HG03280 (cell line): ENCODE measurements at regions not wholly inside any gene's neighbourhood (a gene's known extent, or its start where the extent isn't known, plus 50 kb on each side); places are given as distances from the start of the nearest gene placed in this dataset.

ENCODE experiments used
- ATAC-seq: cut with Tn5 transposase; IDR thresholded peaks from one replicate; pipeline ENCODE4 v1.9.1; 2021; ENCODE audit warnings: mild to moderate bottlenecking, moderate library complexity; ENCODE audit not compliant: unreplicated experiment

- no peak for ATAC-seq
These were observed 95.4 kb upstream of the HABP2 start for GRCh38 chr10:113457408-113457807.

DNA sequence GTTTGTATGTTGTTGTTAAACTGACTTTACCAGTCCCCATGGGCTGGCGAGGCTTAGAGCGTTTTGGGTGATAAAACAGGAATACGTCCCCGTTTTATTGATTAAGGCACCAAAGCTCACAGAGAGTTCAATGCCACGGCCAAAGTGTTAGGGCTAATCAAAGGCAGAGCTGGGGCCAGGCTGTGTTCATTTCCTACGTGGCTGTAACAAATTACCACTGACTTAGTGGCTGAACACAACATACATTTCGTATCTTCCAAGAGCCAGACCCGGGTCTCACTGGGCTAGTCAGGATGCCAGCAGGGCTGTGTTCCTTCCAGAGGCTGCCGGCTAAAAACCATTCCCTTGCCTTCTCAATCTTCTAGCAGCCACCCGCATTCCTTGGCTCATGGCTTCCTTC, 94.4 kb upstream of the HABP2 start:
- no peak for ATAC-seq

DNA sequence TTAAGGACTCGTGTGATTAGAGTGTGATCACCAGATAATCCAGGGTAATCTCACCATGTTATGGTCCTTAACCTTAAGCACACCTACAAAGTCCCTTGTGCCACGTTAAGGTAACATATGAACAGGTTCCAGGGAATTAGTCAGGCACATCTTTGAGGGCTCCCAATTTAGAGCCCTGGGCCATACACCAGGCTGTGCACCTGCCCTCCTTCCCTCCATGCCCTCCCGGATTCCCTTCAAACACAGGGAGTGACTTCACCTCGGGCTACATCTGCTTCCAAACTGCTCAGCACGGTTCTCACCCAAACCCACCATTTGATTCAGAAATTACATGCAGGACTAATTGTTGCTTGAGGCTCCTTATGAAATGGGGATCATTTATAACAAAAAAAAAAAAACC, 93.9 kb upstream of the HABP2 start:
- ATAC-seq, result no peak

GRCh38 chr10:113459626-113460280, 93.1 kb upstream of the HABP2 start:
- no peak for ATAC-seq

DNA sequence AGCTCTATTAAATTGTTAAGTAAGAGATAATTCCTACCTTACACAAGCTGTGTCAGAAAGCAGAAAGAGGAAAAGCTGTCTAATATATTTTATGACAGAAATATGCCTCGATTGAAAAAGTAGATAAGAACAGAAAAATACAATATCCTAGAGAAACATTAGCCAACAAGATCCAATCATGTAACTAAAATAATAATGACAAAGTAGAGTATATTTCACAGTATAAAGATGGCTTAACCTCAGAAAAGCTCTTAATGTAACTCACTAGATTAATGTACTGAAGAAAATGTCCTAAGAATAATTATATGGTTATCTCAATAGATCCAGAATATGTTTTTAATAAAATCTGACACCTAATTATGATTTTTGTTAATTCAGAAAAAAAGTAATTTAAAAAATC, 89.8 kb upstream of the HABP2 start:
- no peak for ATAC-seq

GRCh38 chr10:113463777-113464176, 89.1 kb upstream of the HABP2 start:
- ATAC-seq, result no peak

- no peak for ATAC-seq
These were observed 83.1 kb upstream of the HABP2 start for GRCh38 chr10:113469796-113470195.

DNA sequence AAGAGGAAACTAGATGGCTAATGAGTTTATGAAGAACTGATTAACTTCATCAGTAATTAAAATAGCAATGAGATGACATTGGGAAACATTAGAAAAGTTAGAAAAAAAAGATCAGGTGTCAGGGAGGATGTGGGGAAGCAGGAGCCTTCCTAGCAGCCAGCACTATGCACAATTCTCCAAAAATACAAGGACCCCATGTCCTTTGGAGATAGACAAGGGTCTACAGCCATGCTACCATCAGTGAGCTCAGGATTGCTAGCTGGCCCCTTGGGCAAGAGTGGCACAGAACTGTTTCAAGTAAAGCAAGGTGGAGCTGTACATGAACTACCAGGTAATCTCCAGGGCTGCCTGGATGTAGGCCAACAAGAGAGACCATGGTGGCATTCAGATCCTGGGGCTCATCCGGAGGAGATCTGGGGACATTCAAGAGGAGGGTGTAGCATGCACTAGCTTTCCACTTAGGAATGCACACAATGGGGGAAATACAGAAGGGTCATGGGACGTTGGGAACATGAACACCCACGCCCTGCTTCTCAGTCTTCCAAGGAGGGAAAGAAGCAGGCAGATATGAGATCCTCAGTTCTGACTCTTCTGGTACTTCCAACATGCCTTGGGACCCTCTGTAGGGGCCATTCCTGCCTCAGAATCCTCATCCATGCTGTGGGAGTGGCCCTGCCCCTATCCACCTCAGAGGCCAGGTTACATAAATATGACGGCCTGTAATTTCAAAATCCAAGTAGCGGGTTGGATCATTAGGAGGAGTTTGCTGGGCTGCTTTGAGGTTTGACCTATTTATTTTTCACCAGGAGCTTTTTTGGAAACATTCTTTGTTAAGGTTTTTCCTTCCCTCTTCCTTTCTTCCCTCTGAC, 82.2 kb upstream of the HABP2 start:
- ATAC-seq, result no peak

DNA sequence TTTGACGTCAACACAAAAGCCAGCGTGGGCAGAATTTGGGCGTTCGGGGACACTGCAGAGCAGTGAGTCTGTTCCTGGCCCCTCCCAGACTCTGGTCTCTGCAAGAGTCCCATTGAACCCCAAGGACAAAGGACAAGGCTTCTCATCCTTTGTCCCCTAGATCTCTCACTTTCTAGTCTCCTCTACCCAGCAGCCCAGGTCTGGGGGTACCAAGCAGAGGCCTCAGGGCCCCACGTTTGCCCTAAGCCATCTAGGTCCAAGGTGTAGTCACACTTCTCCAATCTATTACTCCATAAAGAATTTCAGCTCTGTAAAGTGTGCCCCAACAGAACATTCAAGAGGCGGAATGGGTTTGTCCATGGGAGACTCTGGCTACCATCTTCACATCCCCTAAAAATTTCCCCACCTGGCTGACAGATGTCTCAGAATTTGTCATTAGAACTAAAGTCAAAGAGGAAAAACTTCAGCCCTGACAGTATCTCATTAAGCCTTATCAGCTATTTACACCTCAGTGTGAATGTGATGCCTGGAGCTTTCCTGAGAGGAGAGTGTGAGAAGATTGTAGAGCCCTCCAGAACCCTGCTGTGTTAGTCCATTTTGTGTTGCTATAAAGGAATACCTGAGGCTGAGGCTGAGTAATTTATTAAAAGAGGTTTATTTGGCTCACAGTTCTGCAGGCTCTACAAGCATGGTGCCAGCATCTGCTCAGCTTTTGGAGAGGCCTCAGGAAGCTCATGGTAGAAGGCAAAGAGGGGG, 81.4 kb upstream of the HABP2 start:
- ATAC-seq, result no peak

DNA sequence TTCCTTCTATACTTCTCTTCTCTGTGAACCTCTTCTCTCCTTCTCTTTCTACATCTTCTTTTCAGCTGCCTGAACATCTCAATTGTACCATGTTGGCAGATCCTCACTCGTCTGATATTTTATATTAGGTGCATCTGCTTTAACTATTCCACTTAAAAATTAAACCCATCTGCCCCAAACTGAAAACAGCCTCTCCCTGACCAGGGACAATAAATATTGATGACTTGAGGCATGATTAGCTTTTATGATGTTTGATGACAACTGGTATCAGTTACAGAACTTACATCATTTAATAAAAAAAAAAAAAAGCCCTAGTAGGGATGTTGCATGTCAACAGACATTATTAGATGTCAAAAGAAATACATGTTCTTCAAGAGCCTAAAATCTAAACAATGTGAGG, 79.8 kb upstream of the HABP2 start:
- no peak for ATAC-seq

DNA sequence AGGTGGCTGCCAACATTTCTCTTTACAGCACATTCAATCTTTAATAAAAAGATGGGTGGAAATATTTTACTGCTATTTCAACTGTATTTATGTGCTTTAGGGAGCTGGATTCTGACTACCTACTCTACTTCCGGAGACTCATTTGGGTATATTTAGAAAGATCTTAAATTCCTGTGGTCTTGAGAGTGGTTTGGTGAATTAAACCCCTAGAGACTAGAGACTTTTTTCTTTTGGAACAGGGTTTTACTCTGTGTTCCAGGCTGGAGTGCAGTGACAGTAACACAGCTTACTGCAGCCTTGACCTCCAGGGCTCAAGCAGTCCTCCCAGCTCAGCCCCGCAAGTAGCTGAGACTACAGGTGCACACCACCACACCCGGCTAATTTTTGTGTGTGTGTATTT, 79.0 kb upstream of the HABP2 start:
- ATAC-seq, result no peak

- no peak for ATAC-seq
These were observed 78.1 kb upstream of the HABP2 start for GRCh38 chr10:113474752-113475151.

DNA sequence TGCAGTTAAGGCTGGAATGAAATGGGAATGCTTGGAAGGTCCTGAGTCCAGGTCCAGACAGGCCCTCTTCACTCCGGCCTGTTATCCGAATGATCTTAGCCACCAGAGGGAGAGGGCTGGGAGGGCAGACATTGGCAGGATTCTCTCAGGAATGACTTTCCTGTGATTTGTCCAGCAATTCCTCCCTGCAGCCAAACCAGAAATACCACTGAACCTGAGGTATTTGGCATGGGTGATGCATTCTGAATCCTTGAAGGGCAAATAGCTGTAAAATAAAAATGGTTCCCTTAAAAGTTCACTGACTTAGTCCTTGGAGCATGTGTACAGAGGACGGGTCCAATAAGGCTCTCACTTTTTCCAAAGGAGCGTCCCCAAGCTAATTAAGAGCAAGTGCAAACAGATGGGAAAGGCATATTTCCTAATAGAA, 77.5 kb upstream of the HABP2 start:
- ATAC-seq, result no peak

GRCh38 chr10:113476191-113476590, 76.7 kb upstream of the HABP2 start:
- ATAC-seq, result no peak

GRCh38 chr10:113476673-113477072, 76.2 kb upstream of the HABP2 start:
- no peak for ATAC-seq

DNA sequence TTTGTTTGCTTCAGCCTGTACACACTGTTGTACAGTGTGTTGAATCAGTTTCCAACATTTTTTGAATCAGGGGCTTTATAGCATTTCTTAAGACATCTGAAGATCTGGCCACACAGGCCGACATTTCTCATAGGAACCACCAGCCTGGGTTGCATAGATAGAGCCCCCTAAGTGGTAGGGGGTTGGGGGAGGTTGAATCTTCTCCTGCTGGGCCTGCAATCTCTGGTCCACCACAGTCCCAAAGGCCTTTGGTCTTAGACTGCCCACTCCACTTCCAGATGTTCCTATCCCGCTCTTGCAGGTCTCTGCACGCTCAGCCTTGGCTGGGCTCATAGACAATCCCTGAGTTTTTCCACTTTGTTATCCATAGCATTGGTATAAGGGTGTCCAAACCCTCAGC, 75.4 kb upstream of the HABP2 start:
- no peak for ATAC-seq

DNA sequence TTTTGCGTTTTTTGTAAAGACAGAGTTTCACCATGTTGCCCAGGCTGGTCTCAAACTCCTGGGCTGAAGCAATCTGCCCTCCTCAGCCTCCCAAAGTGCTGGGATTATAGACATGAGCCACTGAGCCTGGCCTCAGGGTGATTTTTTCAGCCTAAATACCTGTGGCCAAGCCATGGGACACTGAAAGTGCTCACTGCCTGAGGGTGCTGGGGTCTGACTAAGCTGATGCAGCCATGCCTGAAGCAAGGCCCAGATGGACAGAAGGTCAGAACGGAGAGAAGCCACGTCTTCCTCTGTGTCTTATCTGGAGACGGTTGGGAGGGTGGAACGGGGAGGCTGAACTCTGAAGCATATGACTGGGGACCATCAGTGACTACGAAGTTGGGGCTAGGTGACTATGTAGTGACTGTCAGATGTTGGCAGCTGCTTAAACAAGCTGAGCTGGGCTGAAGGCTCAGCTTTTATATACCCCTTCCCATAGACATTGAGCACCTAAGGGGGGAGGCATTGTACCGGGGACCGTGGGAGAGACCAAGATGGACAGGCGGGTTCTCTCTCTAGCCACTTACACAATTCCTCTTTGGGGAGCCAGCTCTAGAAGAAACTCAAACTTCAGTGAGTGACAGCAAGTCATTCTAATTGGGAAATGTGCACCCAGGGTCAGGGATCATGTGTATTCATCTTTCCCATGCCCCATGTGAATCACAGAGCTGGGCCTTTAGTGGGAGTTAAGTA, 73.3 kb upstream of the HABP2 start:
- ATAC-seq, result no peak

GRCh38 chr10:113480081-113480360, 72.8 kb upstream of the HABP2 start:
- ATAC-seq, result no peak

DNA sequence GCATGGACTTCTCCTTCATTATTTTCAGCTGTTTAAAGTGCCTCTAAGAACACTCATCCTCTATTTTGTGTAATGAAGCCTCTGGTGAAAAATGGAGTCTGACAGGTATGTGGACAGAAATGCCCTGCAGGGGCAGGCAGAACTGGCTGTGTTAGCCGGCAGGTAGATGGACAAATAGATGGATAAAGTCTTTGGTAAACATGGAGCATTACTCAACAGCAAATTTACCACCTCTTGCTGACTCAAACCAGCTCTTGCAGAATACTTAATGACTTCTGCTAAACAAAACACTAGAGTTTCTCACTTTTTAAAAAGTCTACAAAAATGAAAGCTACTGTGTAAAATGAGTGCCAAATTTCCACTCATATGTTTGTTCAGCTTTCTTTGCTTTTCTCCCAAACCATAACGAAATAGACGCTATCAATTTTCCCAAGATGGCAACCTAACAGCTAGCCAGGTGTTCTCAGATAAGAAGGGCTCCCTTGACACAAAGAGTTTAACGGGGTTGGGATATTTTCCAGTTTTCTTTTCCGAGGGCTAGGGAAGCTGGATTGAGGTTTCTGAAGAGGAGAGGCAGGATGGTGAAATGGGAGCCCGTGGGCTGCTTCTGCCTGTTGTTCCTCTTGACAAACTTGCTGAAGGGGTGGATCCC, 71.9 kb upstream of the HABP2 start:
- ATAC-seq, result no peak

- no peak for ATAC-seq
These were observed 68.4 kb upstream of the HABP2 start for GRCh38 chr10:113484487-113484886.

DNA sequence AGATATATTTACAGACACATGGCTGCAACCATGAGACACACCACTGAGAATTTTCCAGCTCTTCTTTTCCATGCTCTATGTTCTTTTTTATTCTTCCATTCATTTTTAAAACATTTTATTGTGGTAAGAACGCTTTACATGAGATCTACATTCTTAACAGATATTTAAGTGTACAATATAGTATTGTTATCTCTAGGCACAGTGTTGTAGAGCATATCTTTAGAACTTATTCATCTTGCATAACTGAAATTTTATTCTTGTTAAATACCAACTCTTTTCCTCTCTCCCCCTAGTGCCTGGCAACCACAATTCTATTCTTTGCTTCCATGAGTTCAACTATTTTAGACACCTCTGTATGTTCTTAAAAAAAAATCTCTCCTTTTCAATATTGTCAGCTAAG, 67.1 kb upstream of the HABP2 start:
- ATAC-seq, result no peak
